ENCODE measurements at regions not wholly inside any gene's neighbourhood (a gene's known extent, or its start where the extent isn't known, plus 50 kb on each side); places are given as distances from the start of the nearest gene placed in this dataset.
"Not testable (repeated sequence)": the region's sequence is repeated elsewhere in the genome, so short reads cannot be mapped to it uniquely, and the experiment has no call there.

GRCh38 chrX:126641076-126641475 is 88.5 kb upstream of the DCAF12L1 start:
- H3K4me3 ChIP-seq; ATAC-seq (ENCODE audit: insufficient read depth, low FRiP score); DNase-seq; H3K9me3 ChIP-seq (ENCODE audit: control insufficient read depth in 4 of 4, insufficient read depth in 3 of 4, low read length in 3 of 4); H3K27me3 ChIP-seq (ENCODE audit: control insufficient read depth in 3 of 3, insufficient read depth in 3 of 3, low read length in 2 of 3); H3K9ac ChIP-seq (ENCODE audit: insufficient read depth in 1 of 2, low read length in 2 of 2); H3K4me1 ChIP-seq (ENCODE audit: control insufficient read depth in 5 of 5, insufficient read depth in 5 of 5, low read length in 5 of 5); H3K27ac ChIP-seq (ENCODE audit: low read depth in 1 of 2, low read length in 1 of 2); H3K36me3 ChIP-seq (ENCODE audit: control insufficient read depth in 4 of 4, insufficient read depth in 4 of 4, low read length in 4 of 4): not testable (repeated sequence)
- WGBS, 2 donors: 93% methylated on average over 21 of the region's 26 CpGs; no CpG with 5 or more reads in 1 of the 2 donors

- ATAC-seq (ENCODE audit: insufficient read depth, low FRiP score) (no peak), DNase-seq (no peak)
- WGBS, 2 donors: 60 to 78% methylated on average over 2 of the region's 2 CpGs
- no peak overlapping the region for H3K27ac ChIP-seq (ENCODE audit: low read depth in 1 of 2, low read length in 1 of 2)
- H3K4me1 ChIP-seq (ENCODE audit: control insufficient read depth in 5 of 5, insufficient read depth in 5 of 5, low read length in 5 of 5): no peaks in the 10 kb centered on the region
- H3K9ac ChIP-seq (ENCODE audit: insufficient read depth in 1 of 2, low read length in 2 of 2): no peak overlapping the region
- no peaks in the 10 kb centered on the region for H3K36me3 ChIP-seq (ENCODE audit: control insufficient read depth in 4 of 4, insufficient read depth in 4 of 4, low read length in 4 of 4)
- H3K4me3 ChIP-seq: no peak overlapping the region
- H3K27me3 ChIP-seq (ENCODE audit: control insufficient read depth in 3 of 3, insufficient read depth in 3 of 3, low read length in 2 of 3): no peaks in the 10 kb centered on the region
- no peak for TF ChIP-seq CTCF (IDR thresholded peaks at IDR 0.05; ENCODE audit: control extremely low read depth, extremely low read depth)
- no peaks in the 10 kb centered on the region for H3K9me3 ChIP-seq (ENCODE audit: control insufficient read depth in 4 of 4, insufficient read depth in 3 of 4, low read length in 3 of 4)
Measured at GRCh38 chrX:126655061-126655460, 102.4 kb upstream of the DCAF12L1 start.

GRCh38 chrX:126658447-126658846 is 105.8 kb upstream of the DCAF12L1 start:
- WGBS, 2 donors: 59 to 70% methylated on average over 3 of the region's 3 CpGs
- ATAC-seq (ENCODE audit: insufficient read depth, low FRiP score): no peak
- no peak for TF ChIP-seq CTCF (IDR thresholded peaks at IDR 0.05; ENCODE audit: control extremely low read depth, extremely low read depth)

GRCh38 chrX:126670258-126670657 is 117.6 kb upstream of the DCAF12L1 start:
- Histone ChIP-seq H3K9ac (ENCODE audit: insufficient read depth in 1 of 2, low read length in 2 of 2) (no peak overlapping the region), H3K4me3 (no peak overlapping the region), H3K27ac (ENCODE audit: low read depth in 1 of 2, low read length in 1 of 2) (no peak overlapping the region), H3K27me3 (ENCODE audit: control insufficient read depth in 3 of 3, insufficient read depth in 3 of 3, low read length in 2 of 3) (peaks cover 0 to 3% (median 0%) of the 10 kb centered on the region in 3 donors), H3K4me1 (ENCODE audit: control insufficient read depth in 5 of 5, insufficient read depth in 5 of 5, low read length in 5 of 5) (no peaks in the 10 kb centered on the region), H3K9me3 (ENCODE audit: control insufficient read depth in 4 of 4, insufficient read depth in 3 of 4, low read length in 3 of 4) (peaks cover 0 to 7% (median 1%) of the 10 kb centered on the region in 4 donors), H3K36me3 (ENCODE audit: control insufficient read depth in 4 of 4, insufficient read depth in 4 of 4, low read length in 4 of 4) (no peaks in the 10 kb centered on the region)
- 74 to 85% methylated on average over 6 of the region's 6 CpGs for WGBS, 2 donors
- no peak for TF ChIP-seq CTCF (IDR thresholded peaks at IDR 0.05; ENCODE audit: control extremely low read depth, extremely low read depth)
- ATAC-seq (ENCODE audit: insufficient read depth, low FRiP score) (no peak), DNase-seq (no peak)

More at GRCh38 chrX:126658447-126658846, 105.8 kb upstream of the DCAF12L1 start:
- Histone ChIP-seq H3K27ac (ENCODE audit: low read depth in 1 of 2, low read length in 1 of 2) (no peak overlapping the region), H3K9me3 (ENCODE audit: control insufficient read depth in 4 of 4, insufficient read depth in 3 of 4, low read length in 3 of 4) (no peaks in the 10 kb centered on the region), H3K27me3 (ENCODE audit: control insufficient read depth in 3 of 3, insufficient read depth in 3 of 3, low read length in 2 of 3) (no peaks in the 10 kb centered on the region), H3K4me3 (no peak overlapping the region), H3K9ac (ENCODE audit: insufficient read depth in 1 of 2, low read length in 2 of 2) (no peak overlapping the region), H3K36me3 (ENCODE audit: control insufficient read depth in 4 of 4, insufficient read depth in 4 of 4, low read length in 4 of 4) (no peaks in the 10 kb centered on the region), H3K4me1 (ENCODE audit: control insufficient read depth in 5 of 5, insufficient read depth in 5 of 5, low read length in 5 of 5) (no peaks in the 10 kb centered on the region)
- no peak for DNase-seq

- H3K36me3 ChIP-seq (ENCODE audit: control insufficient read depth in 4 of 4, insufficient read depth in 4 of 4, low read length in 4 of 4); H3K27me3 ChIP-seq (ENCODE audit: control insufficient read depth in 3 of 3, insufficient read depth in 3 of 3, low read length in 2 of 3); H3K9me3 ChIP-seq (ENCODE audit: control insufficient read depth in 4 of 4, insufficient read depth in 3 of 4, low read length in 3 of 4); DNase-seq; H3K9ac ChIP-seq (ENCODE audit: insufficient read depth in 1 of 2, low read length in 2 of 2); H3K27ac ChIP-seq (ENCODE audit: low read depth in 1 of 2, low read length in 1 of 2); H3K4me1 ChIP-seq (ENCODE audit: control insufficient read depth in 5 of 5, insufficient read depth in 5 of 5, low read length in 5 of 5); ATAC-seq (ENCODE audit: insufficient read depth, low FRiP score); H3K4me3 ChIP-seq: not testable (repeated sequence)
- WGBS, 2 donors: 92 to 93% methylated on average over 10 to 22 of the region's 22 CpGs
Measured at GRCh38 chrX:126673366-126673765, 120.8 kb upstream of the DCAF12L1 start.

GRCh38 chrX:126673816-126674491 is 121.3 kb upstream of the DCAF12L1 start:
- ATAC-seq (ENCODE audit: insufficient read depth, low FRiP score); H3K9me3 ChIP-seq (ENCODE audit: control insufficient read depth in 4 of 4, insufficient read depth in 3 of 4, low read length in 3 of 4); H3K4me1 ChIP-seq (ENCODE audit: control insufficient read depth in 5 of 5, insufficient read depth in 5 of 5, low read length in 5 of 5); DNase-seq; H3K36me3 ChIP-seq (ENCODE audit: control insufficient read depth in 4 of 4, insufficient read depth in 4 of 4, low read length in 4 of 4); H3K27me3 ChIP-seq (ENCODE audit: control insufficient read depth in 3 of 3, insufficient read depth in 3 of 3, low read length in 2 of 3); H3K4me3 ChIP-seq; H3K9ac ChIP-seq (ENCODE audit: insufficient read depth in 1 of 2, low read length in 2 of 2); H3K27ac ChIP-seq (ENCODE audit: low read depth in 1 of 2, low read length in 1 of 2): not testable (repeated sequence)
- WGBS, 2 donors: 93 to 96% methylated on average over 14 to 56 of the region's 56 CpGs
